CD14-positive monocyte (primary cell): ENCODE measurements at regions not wholly inside any gene's neighbourhood (a gene's known extent, or its start where the extent isn't known, plus 50 kb on each side); places are given as distances from the start of the nearest gene placed in this dataset.

Experiments
- DNase-seq, 3 donors: peaks; one replicate each; pipeline ENCODE4 v3.0.0-alpha.2; 2011 to 2022
- H2AFZ ChIP-seq: 2 replicates; pipeline ENCODE4 v1.6.0; 2012; ENCODE audit warnings: mild to moderate bottlenecking, low read depth, low read length, inconsistent platforms; ENCODE audit not compliant: insufficient read depth, poor library complexity, severe bottlenecking
- H3K27ac ChIP-seq, 2 donors: 1 replicate in 1 of 2; 2 replicates in 1 of 2; pipeline ENCODE4 v1.5.1; 2012 to 2013; ENCODE audit warnings: low read length in 2 of 2, control low read depth in 1 of 2, inconsistent platforms in 1 of 2, low read depth in 1 of 2, mild to moderate bottlenecking in 1 of 2
- H3K27me3 ChIP-seq, 2 donors: one replicate each; pipeline versions ENCODE4 v1.6.0 to v1.6.1; 2011 to 2013; ENCODE audit warnings: low read length in 2 of 2; ENCODE audit not compliant: control insufficient read depth in 2 of 2, insufficient read depth in 2 of 2
- H3K36me3 ChIP-seq, 2 donors: replicated peaks in 1 of 2; 1 replicate in 1 of 2; 2 replicates in 1 of 2; pipeline versions ENCODE4 v1.5.1 to v1.6.1; 2012 to 2013; ENCODE audit warnings: low read length in 2 of 2, control low read depth in 1 of 2, inconsistent platforms in 1 of 2, mild to moderate bottlenecking in 1 of 2; ENCODE audit not compliant: insufficient read depth in 2 of 2, control insufficient read depth in 1 of 2
- H3K4me1 ChIP-seq, 2 donors: 1 replicate in 1 of 2; 2 replicates in 1 of 2; pipeline versions ENCODE4 v1.5.1 to v1.6.1; 2012 to 2013; ENCODE audit warnings: low read length in 2 of 2, control low read depth in 1 of 2, inconsistent platforms in 1 of 2, mild to moderate bottlenecking in 1 of 2, moderate library complexity in 1 of 2; ENCODE audit not compliant: insufficient read depth in 2 of 2, control insufficient read depth in 1 of 2
- H3K4me2 ChIP-seq: replicated peaks from 2 replicates; pipeline ENCODE3; 2012; ENCODE audit warnings: low read length, moderate library complexity, mild to moderate bottlenecking; ENCODE audit not compliant: poor library complexity, severe bottlenecking; ENCODE audit errors: extremely low read depth
- H3K4me3 ChIP-seq, 3 experiments: fragments of 200-600 bp in 1 of 3; sonication (generic) in 1 of 3; replicated peaks in 1 of 3; 1 replicate in 2 of 3; 2 replicates in 1 of 3; pipeline ENCODE4 v1.5.1; 2011 to 2013; ENCODE audit warnings: low read length in 3 of 3, mild to moderate bottlenecking in 3 of 3, control low read depth in 2 of 3, low read depth in 2 of 3, inconsistent platforms in 1 of 3, moderate library complexity in 1 of 3
- H3K79me2 ChIP-seq: 2 replicates; pipeline ENCODE4 v1.6.0; 2012; ENCODE audit warnings: mild to moderate bottlenecking, control low read depth, inconsistent platforms, low read length, moderate library complexity; ENCODE audit not compliant: insufficient read depth
- H3K9ac ChIP-seq: 2 replicates; pipeline ENCODE4 v1.6.0; 2017; ENCODE audit warnings: low read length, mild to moderate bottlenecking; ENCODE audit not compliant: insufficient read depth, poor library complexity, severe bottlenecking
- H3K9me3 ChIP-seq, 2 donors: replicated peaks in 1 of 2; 1 replicate in 1 of 2; 2 replicates in 1 of 2; pipeline versions ENCODE4 v1.5.1 to v1.6.1; 2012 to 2013; ENCODE audit warnings: low read length in 2 of 2, control low read depth in 1 of 2; ENCODE audit not compliant: control insufficient read depth in 1 of 2, insufficient read depth in 1 of 2
- H4K20me1 ChIP-seq: 2 replicates; pipeline ENCODE4 v1.6.0; 2012; ENCODE audit warnings: mild to moderate bottlenecking, low read length, control low read depth, moderate library complexity; ENCODE audit not compliant: insufficient read depth
- H3K27ac Mint-ChIP-seq, 7 donors: one replicate each; pipeline ENCODE4 v1.8.0; 2020; ENCODE audit warnings: mild to moderate bottlenecking in 7 of 7, mixed read lengths in 7 of 7, moderate library complexity in 6 of 7, inconsistent platforms in 2 of 7
- H3K27me3 Mint-ChIP-seq, 3 donors: one replicate each; pipeline ENCODE4 v1.8.0; 2021 to 2022; ENCODE audit warnings: low read depth in 3 of 3, mild to moderate bottlenecking in 3 of 3, mixed read lengths in 3 of 3, moderate library complexity in 3 of 3, inconsistent platforms in 1 of 3
- H3K36me3 Mint-ChIP-seq, 2 donors: one replicate each; pipeline ENCODE4 v1.8.0; 2020; ENCODE audit warnings: mixed read lengths in 2 of 2, inconsistent platforms in 1 of 2, mild to moderate bottlenecking in 1 of 2
- H3K4me1 Mint-ChIP-seq: one replicate; pipeline ENCODE4 v1.8.0; 2020; ENCODE audit warnings: mild to moderate bottlenecking, mixed read lengths
- H3K4me3 Mint-ChIP-seq, 2 donors: one replicate each; pipeline ENCODE4 v1.8.0; 2020; ENCODE audit warnings: mild to moderate bottlenecking in 2 of 2, mixed read lengths in 2 of 2, moderate library complexity in 1 of 2
- H3K9me3 Mint-ChIP-seq, 7 donors: one replicate each; pipeline ENCODE4 v1.8.0; 2020 to 2022; ENCODE audit warnings: mixed read lengths in 7 of 7, mild to moderate bottlenecking in 6 of 7, moderate library complexity in 6 of 7, inconsistent platforms in 2 of 7
- WGBS: methylation state at CpG from one replicate; pipeline ENCODE4 v1.1.5; 2013; ENCODE audit warnings: missing lambda C conversion rate; ENCODE audit not compliant: insufficient coverage; 5-methylcytosine and 5-hydroxymethylcytosine counted together
- intact Hi-C, 2 donors: fragments of 100-400 bp; cut with micrococcal nuclease; formaldehyde crosslinking; loops; one replicate each; pipeline versions ENCODE4 v1.15.0 to v1.15.1; 2023
- TF ChIP-seq, protein P1 (sequence below): fragments of 200-600 bp; IDR thresholded peaks from one replicate; pipeline ENCODE4 v1.8.0; 2022; ENCODE audit warnings: antibody characterized with exemption, mild to moderate bottlenecking

DNA sequence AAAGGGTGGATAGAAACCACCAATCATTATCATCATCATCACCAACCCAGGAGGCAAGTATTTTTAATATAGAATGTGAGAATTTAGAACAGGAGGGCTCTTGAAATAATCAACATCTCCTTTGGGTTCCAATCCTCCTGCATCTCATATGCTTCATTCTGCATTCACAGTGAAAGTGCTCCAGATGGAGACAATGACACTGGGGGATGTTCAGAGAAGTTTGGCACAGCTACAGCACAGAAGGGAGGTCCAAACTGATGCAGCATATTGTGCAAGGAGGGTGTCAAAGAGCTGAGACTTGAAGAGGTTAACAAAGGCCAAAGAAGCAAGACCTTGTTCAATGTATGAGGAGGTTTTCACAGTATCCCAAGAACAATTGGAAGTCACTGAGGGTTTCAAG, 767.1 kb downstream of the NTRK3 start:
- DNase-seq = no peak
- Histone ChIP-seq H3K4me3 (no peak overlapping the region), H3K4me2 (no peak overlapping the region), H3K27me3 (no peaks in the 10 kb centered on the region), H3K4me1 (no peaks in the 10 kb centered on the region), H3K79me2 (no peaks in the 10 kb centered on the region), H3K9me3 (peaks cover 0 to 7% of the 10 kb centered on the region in 2 donors), H4K20me1 (no peaks in the 10 kb centered on the region), H3K9ac (no peak overlapping the region), H2AFZ (no peak overlapping the region), H3K36me3 (no peaks in the 10 kb centered on the region), H3K27ac (no peak overlapping the region)
- Mint-ChIP-seq H3K36me3 (no peaks in the 10 kb centered on the region), H3K9me3 (peaks cover 0 to 6% (median 0%) of the 10 kb centered on the region in 7 donors), H3K4me1 (no peaks in the 10 kb centered on the region), H3K27ac (no peak overlapping the region), H3K4me3 (no peak overlapping the region), H3K27me3 (peaks cover 0 to 1% (median 0%) of the 10 kb centered on the region in 3 donors)
- TF ChIP-seq, protein P1, sequence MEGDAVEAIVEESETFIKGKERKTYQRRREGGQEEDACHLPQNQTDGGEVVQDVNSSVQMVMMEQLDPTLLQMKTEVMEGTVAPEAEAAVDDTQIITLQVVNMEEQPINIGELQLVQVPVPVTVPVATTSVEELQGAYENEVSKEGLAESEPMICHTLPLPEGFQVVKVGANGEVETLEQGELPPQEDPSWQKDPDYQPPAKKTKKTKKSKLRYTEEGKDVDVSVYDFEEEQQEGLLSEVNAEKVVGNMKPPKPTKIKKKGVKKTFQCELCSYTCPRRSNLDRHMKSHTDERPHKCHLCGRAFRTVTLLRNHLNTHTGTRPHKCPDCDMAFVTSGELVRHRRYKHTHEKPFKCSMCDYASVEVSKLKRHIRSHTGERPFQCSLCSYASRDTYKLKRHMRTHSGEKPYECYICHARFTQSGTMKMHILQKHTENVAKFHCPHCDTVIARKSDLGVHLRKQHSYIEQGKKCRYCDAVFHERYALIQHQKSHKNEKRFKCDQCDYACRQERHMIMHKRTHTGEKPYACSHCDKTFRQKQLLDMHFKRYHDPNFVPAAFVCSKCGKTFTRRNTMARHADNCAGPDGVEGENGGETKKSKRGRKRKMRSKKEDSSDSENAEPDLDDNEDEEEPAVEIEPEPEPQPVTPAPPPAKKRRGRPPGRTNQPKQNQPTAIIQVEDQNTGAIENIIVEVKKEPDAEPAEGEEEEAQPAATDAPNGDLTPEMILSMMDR = no peak
- intact Hi-C loops = no loop called here

DNA sequence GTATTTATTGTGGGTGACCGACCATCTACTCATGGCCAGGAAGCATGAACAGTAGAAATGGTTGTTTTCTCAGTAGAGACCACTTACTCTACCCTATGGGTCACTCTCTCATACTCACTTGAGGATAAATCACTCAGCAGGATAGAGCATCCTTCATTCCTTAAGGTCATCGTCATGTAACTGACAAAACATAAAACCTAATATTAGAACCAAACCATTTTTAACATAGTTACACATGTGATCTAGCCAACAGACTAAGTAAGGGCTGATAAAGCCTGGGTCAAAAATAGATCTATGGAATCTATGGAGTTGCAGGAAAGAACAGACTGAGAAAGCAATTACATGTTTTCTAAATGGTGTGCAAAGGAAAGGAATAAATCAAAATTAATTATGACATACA, 769.1 kb downstream of the NTRK3 start:
- TF ChIP-seq, protein P1 = no peak

More for the DNA sequence above, 769.1 kb downstream of the NTRK3 start:
- intact Hi-C loops = no loop called here
- Histone ChIP-seq H3K4me2 (no peak overlapping the region), H3K9me3 (peaks cover 0 to 6% of the 10 kb centered on the region in 2 donors), H3K9ac (no peak overlapping the region), H3K79me2 (no peaks in the 10 kb centered on the region), H3K4me3 (no peak overlapping the region), H3K4me1 (no peaks in the 10 kb centered on the region), H3K27ac (no peak overlapping the region), H3K36me3 (no peaks in the 10 kb centered on the region), H2AFZ (no peak overlapping the region), H3K27me3 (no peaks in the 10 kb centered on the region), H4K20me1 (no peaks in the 10 kb centered on the region)
- no peaks in the 10 kb centered on the region for H3K4me1 Mint-ChIP-seq
- H3K9me3 Mint-ChIP-seq = peaks cover 0 to 6% (median 0%) of the 10 kb centered on the region in 7 donors
- no peak for DNase-seq
- no peak overlapping the region for H3K4me3 Mint-ChIP-seq
- H3K27me3 Mint-ChIP-seq = peaks cover 0 to 1% (median 0%) of the 10 kb centered on the region in 3 donors
- no CpG with 5 or more reads among the region's 2 CpGs for WGBS
- no peak overlapping the region for H3K27ac Mint-ChIP-seq
- H3K36me3 Mint-ChIP-seq = no peaks in the 10 kb centered on the region
